ENCODE measurements at regions not wholly inside any gene's neighbourhood (a gene's known extent, or its start where the extent isn't known, plus 50 kb on each side); places are given as distances from the start of the nearest gene placed in this dataset.

DNA sequence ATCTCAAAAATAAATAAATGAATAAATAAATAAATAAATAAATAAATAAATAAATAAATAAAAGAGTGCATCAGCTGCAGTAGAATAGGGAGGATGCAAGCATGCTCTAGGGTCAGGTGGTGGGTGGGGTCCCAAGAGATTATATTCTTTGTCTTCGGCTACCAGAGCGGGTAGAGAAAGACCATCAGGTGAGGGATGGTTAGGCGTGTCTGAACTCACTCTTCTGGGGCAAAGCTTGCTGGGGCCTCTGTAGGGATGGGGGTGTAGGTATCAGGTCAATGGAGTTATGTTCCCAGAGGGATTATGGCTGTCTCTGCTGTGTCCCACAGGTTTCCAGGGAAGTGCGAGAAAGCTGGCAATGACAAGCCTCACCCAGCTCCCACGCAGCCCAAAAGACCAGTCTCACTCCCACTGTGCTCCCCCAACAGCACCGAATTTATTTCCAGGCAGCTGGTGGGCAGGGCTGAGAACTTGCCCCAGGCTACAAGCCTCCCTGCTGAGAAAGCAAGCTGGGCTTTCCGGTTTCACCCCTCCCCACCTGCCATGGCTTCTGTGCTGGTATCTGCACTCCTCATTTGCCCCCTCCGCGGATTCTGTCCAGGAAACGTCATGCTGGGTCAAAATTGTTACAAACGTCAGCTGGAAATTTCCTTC, 180.8 kb downstream of the LURAP1L start:
- DNase-seq: peak; percentile 18
- TF ChIP-seq, protein P1, sequence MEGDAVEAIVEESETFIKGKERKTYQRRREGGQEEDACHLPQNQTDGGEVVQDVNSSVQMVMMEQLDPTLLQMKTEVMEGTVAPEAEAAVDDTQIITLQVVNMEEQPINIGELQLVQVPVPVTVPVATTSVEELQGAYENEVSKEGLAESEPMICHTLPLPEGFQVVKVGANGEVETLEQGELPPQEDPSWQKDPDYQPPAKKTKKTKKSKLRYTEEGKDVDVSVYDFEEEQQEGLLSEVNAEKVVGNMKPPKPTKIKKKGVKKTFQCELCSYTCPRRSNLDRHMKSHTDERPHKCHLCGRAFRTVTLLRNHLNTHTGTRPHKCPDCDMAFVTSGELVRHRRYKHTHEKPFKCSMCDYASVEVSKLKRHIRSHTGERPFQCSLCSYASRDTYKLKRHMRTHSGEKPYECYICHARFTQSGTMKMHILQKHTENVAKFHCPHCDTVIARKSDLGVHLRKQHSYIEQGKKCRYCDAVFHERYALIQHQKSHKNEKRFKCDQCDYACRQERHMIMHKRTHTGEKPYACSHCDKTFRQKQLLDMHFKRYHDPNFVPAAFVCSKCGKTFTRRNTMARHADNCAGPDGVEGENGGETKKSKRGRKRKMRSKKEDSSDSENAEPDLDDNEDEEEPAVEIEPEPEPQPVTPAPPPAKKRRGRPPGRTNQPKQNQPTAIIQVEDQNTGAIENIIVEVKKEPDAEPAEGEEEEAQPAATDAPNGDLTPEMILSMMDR (IDR thresholded peaks at IDR 0.05; ENCODE audit: partially characterized antibody, unreplicated experiment): no peak
- Mint-ChIP-seq H3K9me3 (ENCODE audit: unreplicated experiment) (peaks cover 13% of the 10 kb centered on the region), H3K36me3 (ENCODE audit: unreplicated experiment) (peaks cover 19% of the 10 kb centered on the region), H3K27ac (ENCODE audit: unreplicated experiment) (no peak overlapping the region), H3K4me3 (ENCODE audit: unreplicated experiment) (no peak overlapping the region), H3K4me1 (ENCODE audit: low read depth, unreplicated experiment) (peaks cover 11% of the 10 kb centered on the region), H3K27me3 (ENCODE audit: unreplicated experiment) (no peaks in the 10 kb centered on the region)

DNA sequence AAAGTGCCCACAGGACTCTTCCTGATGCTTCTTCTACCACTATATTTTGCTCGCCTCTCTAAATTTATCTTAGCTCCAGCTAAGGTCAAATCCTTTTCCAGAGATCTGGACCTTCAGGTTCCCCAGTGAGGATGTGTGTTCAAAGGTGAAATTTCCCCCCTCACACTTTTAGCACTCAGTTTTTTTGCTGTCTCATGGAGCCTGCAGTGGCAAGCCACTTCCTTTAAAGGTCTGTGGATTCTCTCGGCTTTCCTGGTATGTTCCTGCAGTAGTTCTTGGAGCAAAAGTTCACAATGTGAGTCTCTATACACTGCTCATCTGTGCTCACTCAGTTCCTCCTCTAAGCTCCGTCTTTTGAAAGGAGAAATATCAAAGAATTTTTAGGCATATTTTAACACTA, 181.4 kb downstream of the LURAP1L start:
- Mint-ChIP-seq H3K27ac (ENCODE audit: unreplicated experiment) (no peak overlapping the region), H3K4me3 (ENCODE audit: unreplicated experiment) (no peak overlapping the region), H3K27me3 (ENCODE audit: unreplicated experiment) (no peaks in the 10 kb centered on the region), H3K36me3 (ENCODE audit: unreplicated experiment) (peaks cover 19% of the 10 kb centered on the region), H3K4me1 (ENCODE audit: low read depth, unreplicated experiment) (peaks cover 11% of the 10 kb centered on the region), H3K9me3 (ENCODE audit: unreplicated experiment) (peaks cover 13% of the 10 kb centered on the region)
- no peak for DNase-seq
- TF ChIP-seq, protein P1 (IDR thresholded peaks at IDR 0.05; ENCODE audit: partially characterized antibody, unreplicated experiment): no peak

DNA sequence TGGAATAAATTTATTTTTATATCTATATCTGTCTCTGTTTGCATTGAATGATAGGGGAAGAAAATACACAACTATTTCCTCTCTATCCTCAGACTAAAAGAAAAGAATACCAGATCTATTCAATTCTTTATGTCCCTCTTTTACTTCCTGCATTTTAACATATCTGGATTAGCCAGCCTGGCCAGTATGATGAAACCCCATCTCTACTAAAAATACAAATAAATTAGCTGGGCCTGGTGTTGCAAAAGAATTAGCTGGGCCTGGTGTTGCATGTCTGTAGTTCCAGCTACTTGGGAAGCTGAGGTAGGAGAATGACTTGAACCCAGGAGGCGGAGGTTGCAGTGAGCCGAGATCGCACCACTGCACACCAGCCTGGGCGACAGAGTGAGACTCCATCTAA, 182.0 kb downstream of the LURAP1L start:
- no peak overlapping the region for H3K27ac Mint-ChIP-seq (ENCODE audit: unreplicated experiment)
- no peaks in the 10 kb centered on the region for H3K27me3 Mint-ChIP-seq (ENCODE audit: unreplicated experiment)
- TF ChIP-seq, protein P1 (IDR thresholded peaks at IDR 0.05; ENCODE audit: partially characterized antibody, unreplicated experiment): no peak
- H3K9me3 Mint-ChIP-seq (ENCODE audit: unreplicated experiment): peaks cover 13% of the 10 kb centered on the region
- peaks cover 19% of the 10 kb centered on the region for H3K36me3 Mint-ChIP-seq (ENCODE audit: unreplicated experiment)
- no peak overlapping the region for H3K4me3 Mint-ChIP-seq (ENCODE audit: unreplicated experiment)
- DNase-seq: no peak
- peaks cover 11% of the 10 kb centered on the region for H3K4me1 Mint-ChIP-seq (ENCODE audit: low read depth, unreplicated experiment)

DNA sequence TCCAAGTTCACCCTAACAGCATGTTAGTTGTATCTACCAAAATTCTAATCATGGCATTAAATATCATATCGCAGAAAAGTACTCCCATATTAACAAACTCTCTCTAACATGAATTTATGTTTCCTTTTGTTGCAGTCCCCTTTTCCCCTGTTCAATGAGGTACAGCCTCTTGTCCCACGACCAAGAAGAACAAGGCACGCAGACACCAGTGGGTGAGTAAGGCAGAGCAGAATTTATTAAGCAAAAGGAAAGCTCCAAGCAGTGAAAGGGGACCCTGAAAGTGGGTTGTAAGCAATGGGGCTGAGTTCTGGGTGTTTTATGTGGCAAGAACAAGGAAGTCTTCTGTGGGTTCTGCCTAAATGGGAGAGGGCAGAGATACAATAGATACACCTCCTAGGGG, 183.5 kb downstream of the LURAP1L start:
- H3K4me1 Mint-ChIP-seq (ENCODE audit: low read depth, unreplicated experiment): peaks cover 1% of the 10 kb centered on the region
- TF ChIP-seq, protein P1 (IDR thresholded peaks at IDR 0.05; ENCODE audit: partially characterized antibody, unreplicated experiment): no peak
- DNase-seq: no peak
- no peak overlapping the region for H3K27ac Mint-ChIP-seq (ENCODE audit: unreplicated experiment)
- no peaks in the 10 kb centered on the region for H3K27me3 Mint-ChIP-seq (ENCODE audit: unreplicated experiment)
- peaks cover 19% of the 10 kb centered on the region for H3K36me3 Mint-ChIP-seq (ENCODE audit: unreplicated experiment)
- no peak overlapping the region for H3K4me3 Mint-ChIP-seq (ENCODE audit: unreplicated experiment)
- peaks cover 13% of the 10 kb centered on the region for H3K9me3 Mint-ChIP-seq (ENCODE audit: unreplicated experiment)

DNA sequence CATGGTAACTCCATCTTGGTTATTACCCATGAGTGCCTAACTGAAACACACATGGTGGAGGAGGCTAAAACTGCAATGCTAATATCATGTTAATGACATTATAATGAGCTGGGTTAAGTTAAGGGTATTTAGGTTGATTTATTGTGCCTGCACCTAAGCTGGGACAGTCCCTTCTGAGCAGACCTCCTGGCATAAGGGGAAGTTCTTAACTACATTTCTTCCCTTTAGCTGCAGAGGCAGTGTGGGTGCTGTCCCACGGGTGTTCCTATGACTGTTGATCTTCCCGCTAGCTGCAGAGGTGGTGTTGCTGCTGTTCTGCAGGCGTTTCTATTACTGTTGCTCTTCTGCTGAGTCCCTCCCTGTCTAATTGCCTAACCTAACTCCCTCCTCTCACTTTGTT, 183.9 kb downstream of the LURAP1L start:
- Mint-ChIP-seq H3K9me3 (ENCODE audit: unreplicated experiment) (peaks cover 13% of the 10 kb centered on the region), H3K36me3 (ENCODE audit: unreplicated experiment) (peaks cover 19% of the 10 kb centered on the region), H3K27ac (ENCODE audit: unreplicated experiment) (no peak overlapping the region), H3K4me1 (ENCODE audit: low read depth, unreplicated experiment) (no peaks in the 10 kb centered on the region), H3K4me3 (ENCODE audit: unreplicated experiment) (no peak overlapping the region), H3K27me3 (ENCODE audit: unreplicated experiment) (no peaks in the 10 kb centered on the region)
- TF ChIP-seq, protein P1 (IDR thresholded peaks at IDR 0.05; ENCODE audit: partially characterized antibody, unreplicated experiment): no peak
- DNase-seq: no peak

Data from glutamatergic neuron (in vitro differentiated cells).